Colon (tissue), 2 donors: ENCODE measurements at regions not wholly inside any gene's neighbourhood (a gene's known extent, or its start where the extent isn't known, plus 50 kb on each side); places are given as distances from the start of the nearest gene placed in this dataset.

Experiments
- FAIRE-seq: peaks from 2 replicates; lab custom pipeline; 2012; peaks lifted over from hg19 to GRCh38; lab: Jason Lieb, UNC
- donor health status: control.
- donor health status: control.

DNA sequence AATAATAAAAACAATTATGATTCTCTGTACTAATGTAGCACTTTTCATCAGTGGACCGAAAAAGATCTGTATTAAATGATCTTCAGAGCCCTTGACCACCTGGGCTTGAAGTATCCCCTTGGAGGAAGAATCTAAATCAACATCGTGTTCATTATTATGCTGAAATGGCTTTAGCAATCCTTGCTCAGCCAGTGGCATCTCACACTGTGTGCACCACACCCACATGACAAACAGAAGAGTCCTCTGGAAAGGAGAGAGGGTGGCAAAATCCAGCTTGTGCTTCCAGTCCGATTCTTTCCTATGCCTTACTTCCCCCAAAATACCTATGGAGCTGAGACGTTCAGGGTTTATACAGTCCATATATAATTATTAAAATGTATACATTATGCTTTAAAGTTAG lies 318.5 kb upstream of the RUNX1 start:
- no peak for FAIRE-seq

DNA sequence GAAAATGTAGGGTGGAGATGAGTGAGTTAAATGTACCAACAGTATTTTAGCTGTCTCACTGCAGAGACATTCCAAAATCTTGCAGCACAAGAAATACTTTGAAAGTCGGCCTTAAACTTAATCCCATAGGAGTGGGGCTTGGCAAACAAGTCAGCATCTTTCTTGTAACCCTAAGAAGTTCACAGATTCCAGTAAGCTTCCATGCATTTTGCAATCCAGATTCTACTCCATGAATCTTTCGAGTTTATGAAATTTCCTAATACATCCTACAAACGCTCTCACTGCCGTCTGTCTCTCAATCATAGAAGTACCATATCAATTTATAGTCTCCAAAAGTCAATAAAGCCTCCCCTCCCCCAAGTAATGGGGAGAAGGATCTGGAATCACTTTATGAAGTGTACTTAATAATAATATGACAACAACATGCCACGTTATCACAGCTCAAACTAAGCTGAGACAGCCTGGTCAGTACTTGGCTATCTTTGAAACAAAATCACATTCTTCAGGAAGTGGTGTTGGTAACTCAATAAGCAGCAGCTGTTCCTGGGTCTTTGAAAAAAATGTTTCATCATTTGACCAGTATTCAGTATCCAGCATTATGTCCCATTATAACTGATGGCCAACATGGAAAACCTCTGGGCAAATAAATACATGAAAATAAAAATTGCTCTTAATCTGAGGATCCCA lies 317.4 kb upstream of the RUNX1 start:
- no peak for FAIRE-seq

DNA sequence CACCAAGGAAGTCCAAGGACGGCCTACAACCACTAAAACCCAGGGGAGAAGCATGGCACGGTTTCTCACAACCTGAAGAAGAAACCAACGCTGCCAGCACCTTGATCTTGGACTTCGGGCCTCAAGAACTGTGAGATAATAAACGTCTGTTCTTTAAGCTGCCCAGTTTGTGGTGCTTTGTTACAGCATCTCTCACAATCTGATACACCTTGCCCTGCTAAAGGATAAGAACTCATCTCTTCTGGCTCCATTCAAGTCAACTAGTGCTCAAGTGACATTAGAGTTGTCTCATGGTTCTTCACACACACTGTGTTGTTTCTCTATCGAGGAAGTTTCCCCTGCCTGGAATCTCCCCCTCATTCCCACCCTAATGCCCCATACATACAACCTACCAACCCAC lies 314.4 kb upstream of the RUNX1 start:
- no peak for FAIRE-seq

DNA sequence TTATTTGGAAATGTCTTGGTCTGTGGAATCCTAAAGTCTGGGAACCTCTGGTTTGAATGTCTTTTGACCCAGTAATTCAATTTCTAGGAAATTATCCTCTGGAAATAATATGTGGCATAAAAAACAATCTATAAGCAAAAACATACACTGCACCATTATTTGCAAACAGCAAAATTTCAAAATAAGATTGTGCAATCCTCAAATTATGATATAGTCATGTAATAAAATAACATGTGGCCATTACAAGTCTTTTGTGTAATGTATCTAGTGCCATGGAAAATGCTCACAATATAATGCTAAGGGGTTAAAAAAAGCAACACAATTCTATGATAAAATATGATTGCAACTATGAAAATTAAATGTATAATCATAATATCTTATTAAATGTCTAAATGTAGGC lies 312.9 kb upstream of the RUNX1 start:
- no peak for FAIRE-seq

DNA sequence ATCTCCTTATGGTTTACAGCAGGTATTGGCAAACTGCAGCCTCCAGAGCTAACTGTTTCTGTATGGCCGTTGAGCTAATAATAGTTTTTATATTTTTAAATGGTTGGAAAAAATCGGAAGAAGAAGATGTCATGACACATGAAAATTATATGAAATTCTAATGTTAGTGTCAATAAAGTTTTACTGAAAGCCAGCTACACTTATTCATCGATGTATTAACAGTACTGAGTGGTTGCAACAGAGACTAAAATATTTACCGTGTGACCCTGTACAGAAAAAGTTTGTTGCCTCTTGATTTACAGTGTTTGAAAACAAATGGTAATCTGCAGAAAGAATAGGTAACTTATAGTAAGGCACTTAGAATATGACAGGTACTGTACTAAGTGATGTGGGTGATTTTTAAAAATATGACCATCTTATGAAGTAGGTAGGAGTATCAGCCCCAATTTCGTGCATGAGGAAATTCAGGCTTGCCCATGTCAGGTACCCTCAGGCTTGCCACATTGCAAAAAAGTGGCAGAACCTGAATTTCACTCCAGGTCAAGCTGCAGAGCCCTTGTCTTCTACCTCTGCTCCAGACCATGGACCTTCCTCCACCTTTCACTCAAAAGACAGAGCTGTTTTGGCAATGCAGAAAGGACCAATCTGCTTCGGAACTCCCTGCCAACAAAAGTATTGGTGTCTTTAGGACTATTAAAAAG lies 311.9 kb upstream of the RUNX1 start:
- no peak for FAIRE-seq

DNA sequence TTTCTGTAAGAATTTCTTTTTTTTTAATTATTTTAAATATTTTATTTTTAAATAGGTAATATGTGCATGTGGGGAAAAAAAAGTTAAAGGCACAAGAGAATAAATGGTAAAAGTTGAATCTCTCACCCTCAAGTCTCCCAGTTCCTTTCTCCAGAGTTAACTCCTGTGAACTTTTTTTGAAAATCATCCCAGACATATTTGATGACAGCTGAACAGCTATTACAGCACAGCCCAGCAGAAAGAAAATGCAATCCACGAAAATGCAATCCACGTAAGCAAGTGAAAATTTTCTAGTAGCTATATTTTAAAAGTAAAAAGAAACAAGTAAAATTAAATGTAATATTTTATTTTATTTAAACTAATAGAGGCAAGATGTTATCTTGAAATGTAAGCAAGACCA lies 310.0 kb upstream of the RUNX1 start:
- no peak for FAIRE-seq

DNA sequence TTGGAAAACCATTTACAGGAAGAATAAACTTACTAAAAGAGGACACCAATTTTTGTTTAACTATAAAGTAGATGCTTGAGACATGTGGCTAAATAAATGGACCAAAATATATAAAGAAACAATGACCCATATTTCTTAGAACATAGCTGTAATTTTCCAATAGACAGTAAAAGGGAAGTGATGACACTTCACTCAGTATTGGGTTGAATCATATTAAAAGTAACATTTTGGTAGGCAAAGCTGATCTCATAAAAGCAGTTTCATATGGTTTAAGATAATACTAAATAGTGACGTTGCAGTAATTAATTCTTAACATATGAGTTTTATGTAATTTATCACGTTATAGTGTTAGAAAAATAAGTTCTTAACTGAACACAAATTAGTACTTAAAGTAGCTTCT lies 308.9 kb upstream of the RUNX1 start:
- FAIRE-seq, result no peak

DNA sequence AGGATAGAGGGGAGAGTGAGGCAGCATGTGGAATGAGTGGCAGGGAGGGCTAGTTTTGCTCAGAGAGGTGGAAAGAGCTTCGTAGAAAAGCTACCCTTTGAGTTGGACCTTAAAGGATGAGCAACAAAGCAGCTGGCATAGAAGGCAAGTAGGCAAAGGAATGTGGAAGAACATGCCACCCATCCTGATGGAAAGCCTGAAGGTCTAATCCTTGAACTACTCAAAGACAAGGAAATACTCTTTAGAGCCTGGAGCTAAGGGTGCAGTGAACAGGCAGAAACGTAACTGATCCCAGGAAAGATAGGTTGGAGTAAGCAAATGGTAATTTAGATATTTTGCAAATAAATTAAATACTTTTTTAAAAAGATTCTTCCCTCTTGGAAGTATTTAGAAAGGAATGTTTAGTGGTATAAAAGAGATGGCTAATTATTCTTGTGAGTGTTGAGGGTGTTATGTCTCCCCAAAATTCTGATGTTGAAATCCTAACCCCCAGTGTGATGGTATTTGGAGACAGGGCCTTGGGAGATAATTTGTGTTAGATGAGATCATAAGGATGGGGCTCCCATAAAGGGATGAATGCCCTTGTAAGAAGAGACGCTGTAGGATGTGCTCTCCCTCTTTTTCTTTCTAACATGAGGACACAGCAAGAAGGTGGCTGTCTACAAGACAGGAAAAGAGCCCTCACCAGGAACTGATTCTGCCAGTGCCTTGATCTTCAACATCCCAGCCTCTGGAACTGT lies 308.1 kb upstream of the RUNX1 start:
- FAIRE-seq, result no peak

DNA sequence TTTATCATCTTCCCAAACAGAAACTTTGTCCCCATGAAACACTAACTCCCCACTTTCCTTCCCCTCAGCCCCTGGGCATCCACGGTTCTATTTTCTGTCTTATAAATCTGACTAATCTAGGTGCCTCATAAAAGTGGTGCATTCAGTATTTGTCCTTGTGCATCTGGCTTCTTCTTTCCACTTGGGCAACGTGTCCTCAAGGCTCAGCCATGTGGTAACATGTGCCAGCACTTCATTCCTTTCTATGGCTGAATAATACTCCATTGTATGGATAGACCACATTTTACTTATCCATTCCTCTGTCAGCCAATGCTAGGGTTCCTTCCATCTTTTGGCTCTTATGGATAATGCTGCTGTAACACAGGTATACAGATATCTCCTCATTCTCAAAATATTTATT lies 305.0 kb upstream of the RUNX1 start:
- FAIRE-seq, result no peak

DNA sequence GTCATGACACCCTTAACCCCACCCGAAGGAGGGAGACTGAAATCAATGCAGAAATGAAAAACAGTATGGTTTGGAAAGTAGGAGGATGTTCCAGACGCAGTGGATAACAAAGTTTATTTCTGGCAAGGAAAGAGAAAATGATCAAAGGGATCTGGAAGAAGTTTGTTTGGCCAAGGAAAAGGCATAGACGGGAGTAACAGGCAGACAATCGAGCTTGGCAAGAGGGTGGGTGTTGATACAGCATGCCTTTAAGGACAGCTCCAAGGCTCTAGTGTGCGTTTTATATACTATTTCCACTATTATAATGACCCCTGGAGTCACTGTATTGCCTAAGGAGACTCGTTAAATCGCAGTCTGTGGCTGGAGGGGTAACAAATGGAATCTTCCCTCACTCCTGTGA lies 303.7 kb upstream of the RUNX1 start:
- no peak for FAIRE-seq

DNA sequence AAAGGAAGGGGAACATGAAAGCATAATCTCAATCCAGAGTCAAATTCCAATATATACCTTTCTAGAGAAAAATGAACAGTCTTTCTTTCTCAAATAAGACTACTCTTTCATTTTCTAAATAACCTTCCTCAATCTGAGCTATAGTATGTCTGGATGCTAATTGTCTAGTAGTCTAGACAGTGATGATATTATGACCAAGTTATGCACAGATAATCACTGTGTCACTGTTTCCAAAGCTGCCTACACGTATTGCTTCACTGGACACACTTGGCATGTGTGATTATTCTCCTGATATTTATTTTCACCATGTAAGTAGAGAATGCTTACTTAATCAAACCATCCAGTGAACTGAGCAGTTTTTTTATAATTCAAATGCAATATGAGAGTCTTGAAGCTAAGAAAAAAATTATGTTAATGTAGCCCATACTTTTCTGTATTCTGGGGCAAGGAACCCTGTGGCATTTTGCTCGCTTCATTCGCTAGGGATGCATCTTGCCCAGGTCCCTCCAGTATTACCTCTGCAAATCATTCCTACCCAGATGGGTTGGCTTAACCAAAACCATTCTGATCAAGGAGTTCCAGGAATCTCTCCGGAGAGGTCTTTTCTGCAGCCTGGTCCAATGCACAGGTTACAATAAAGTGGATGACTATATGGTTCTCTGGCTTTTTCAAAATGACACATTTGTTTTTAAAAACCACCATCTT lies 303.1 kb upstream of the RUNX1 start:
- FAIRE-seq, result no peak

DNA sequence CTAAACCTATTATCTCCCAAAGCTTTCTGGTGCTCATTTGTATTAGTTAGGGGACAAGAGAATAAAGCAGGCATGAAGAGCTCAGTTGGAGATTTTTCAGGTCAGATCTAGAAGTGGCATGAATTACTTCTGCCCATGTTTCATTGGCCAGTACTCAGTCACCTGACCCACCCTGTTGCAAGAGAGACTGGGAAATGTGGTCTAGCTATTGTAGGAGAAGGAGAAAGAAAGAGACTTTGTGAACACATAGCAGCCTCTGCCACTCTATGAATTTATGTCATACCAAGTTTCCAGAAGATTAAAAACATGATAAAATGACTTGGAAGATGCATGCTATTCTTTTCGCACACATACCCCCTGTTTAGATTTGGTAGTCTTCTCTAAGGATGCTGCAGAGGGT lies 302.3 kb upstream of the RUNX1 start:
- no peak for FAIRE-seq

DNA sequence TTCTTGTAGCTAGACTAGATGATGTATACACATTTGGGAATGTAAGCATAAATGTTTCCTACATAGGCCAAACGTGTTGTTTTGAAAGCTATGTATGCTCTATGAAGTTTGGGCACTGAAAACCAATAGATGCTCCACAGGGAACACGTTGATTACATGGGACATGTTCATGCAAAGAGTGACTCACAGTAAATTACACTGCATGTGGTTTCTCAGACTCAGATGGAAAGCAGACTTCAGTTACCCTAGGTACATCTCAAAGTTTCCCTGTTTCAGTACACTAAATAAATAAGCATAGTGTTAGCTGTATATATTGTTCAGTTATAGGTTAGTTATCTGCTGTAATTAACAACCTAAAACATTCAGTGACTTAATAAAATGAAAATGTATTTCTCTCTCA lies 301.9 kb upstream of the RUNX1 start:
- no peak for FAIRE-seq

DNA sequence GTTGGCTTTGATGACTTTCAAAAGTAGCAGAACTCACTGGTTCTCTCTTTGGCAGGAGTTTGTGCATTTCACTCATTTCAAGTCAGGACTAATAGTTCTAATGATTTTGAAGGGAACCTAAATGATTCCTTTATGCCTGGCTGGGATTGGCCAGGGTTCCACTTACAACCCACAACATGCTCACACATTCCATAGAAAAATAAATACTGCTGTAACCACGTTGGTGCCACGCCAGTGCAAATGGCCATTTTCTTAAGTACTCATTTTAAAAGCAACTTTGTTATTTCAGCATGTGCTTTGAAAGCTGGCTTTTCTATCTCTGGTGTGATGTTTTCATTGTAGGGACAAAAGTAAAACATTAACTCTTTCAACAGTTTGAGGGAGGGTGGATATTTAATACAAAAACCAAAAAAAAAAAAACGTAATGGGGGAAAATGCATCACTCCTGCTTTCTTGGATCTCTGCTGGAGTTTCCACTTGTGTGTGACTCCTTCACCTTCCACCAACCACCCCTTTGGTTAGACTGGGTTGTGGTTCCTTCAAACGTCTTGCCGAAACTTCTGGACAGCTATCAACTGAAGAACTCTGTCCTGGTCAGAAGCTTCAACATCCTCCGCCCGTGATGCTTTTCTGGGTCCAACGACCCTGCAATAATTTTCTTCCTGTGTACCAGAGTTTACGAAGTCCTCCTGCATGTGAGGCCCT lies 300.4 kb upstream of the RUNX1 start:
- no peak for FAIRE-seq

DNA sequence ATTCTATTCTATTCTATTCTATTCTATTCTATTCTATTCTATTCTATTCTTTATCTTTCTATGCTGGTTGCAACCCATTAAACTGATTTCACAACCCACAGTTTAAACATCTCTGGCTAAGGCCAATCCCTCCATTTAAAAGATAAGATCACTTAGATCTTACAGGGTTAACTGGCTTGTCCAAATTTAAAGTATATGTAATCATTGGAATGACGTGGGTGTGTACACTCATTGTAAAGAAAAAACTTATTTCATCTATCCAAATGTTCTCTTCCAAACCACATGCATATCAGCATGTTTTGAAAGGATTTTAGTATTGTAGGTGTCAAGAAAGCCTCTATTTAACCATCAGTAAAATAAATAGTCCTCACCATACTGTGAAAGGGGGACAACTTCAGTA lies 299.6 kb upstream of the RUNX1 start:
- no peak for FAIRE-seq

DNA sequence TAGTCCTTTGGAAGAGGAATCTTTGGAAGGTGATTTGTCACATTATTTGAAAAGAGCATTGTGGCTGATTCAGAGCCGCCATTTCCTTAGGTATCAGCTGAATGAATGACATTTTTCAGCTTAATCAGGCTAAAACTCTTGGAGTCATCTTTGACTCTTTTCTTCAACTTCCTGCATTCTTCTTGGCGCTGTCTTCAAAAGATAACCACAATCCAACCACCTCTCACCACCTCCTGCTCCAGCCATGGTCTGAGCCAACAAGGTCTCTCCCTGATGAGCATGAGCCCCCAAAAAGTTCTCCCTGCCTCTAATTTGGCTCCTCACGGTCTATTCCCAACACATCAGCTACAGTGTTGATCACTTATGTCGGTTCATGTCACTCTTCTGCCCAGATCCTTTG lies 297.6 kb upstream of the RUNX1 start:
- no peak for FAIRE-seq

DNA sequence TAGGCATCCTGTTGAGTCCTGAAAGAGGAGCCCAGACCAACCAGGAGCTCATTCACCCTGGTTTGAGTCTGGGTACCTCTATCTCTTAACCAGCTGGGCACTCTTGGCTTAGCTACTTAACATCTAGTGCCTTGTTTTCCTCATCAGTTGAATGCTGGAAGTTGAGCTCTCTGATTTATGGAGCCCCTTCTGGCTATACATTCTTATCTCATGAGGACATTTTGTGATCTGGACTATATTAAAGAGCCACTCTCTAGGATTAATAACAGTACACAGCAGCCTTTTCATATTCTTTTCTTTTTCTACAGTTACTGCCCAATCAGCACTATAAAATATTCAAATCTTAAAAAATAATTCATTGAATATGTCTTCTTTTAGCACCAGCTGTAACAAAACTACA lies 296.9 kb upstream of the RUNX1 start:
- no peak for FAIRE-seq

DNA sequence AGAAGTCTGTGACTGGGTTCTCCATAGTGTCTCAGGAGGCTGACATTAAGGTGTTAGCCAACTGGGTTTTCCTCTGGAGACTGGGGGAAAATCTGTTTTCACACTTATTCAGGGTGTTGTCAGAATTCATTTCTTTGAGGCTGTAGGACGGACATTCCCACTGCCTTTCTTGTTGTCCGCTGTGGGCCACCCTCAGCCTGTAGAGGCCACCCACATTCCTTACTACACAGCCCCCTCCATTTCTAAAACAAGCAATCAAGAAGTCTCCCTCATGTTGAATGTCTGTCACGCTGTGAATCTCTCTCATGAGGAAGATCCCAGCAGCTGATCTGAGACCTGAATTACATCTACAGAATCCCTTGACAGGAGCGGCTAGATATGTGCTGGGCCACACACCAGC lies 295.5 kb upstream of the RUNX1 start:
- FAIRE-seq, result no peak

DNA sequence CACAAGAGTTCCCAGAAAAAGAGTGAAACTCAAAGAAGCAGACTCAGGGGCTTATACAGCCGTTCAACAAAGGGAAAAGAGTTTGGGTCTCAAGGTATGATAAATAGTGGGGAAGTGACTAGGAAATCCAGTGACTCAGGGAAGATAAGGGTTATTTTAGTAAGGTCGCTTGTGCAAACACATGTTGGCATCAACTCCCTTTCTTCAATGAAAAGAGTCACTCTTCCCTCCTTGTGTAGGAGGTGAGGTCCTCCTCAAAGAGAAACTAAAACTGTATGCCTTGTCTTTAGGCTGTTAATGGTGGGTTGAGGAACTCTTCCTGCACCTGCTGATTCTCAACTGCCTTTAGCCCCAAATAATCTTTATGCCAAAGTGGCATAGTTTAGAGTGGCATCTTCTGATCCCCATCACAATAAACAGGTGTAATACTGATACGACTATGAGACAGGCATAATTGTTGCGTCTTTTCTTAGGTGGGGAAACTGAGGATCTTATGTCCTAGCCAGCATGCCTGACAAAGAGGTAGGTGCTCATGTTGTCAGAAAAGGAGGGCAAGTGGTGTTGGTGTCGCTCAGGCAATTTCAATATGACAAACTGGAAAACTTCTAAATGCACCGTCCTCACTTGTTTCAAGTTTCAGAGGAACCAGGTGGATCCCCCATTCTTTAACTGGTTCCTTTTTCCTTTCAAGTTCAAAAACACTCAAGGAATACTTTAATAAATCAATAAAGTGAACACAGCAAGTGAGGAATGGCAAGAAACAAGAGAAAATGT lies 294.1 kb upstream of the RUNX1 start:
- no peak for FAIRE-seq

DNA sequence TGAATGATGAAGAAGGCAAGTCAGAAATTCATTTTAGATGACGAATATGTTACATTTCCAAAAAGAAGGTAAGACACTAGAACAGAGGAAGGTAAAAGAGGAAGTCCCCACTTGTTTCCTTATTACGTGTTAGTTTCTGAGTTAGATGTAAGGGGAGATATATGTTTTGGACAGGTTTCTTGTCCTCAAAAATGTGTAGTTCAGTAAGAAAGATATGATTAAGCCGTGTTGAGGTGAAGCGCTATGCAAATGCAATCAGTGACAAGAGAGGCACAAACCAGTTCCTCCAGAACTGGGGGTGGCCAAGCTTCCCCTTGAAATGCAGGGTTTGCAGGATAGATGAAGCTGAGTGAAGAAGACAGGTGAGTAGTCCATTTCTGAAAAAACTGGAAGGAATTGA lies 293.3 kb upstream of the RUNX1 start:
- no peak for FAIRE-seq

DNA sequence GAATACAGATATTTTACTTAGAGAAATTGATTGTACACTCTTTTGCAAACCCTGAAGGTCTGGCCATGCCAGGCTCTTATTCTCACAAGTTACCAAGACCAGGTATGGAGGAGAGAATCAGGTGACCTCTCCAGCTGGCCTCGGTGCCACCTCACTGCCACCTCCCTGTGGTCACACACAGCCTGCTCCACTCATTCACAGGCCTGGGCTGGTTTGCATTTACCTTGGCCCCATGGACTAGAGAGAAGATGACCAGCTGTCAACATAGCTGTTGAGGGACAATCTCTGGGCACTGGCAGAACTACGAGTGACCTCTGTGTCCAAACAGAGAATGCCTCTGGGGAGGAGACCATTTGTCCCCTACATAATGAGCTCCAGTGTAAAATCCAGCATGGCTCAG lies 291.2 kb upstream of the RUNX1 start:
- no peak for FAIRE-seq
